Inferior parietal cortex (tissue), 1 donor: ENCODE measurements at regions not wholly inside any gene's neighbourhood (a gene's known extent, or its start where the extent isn't known, plus 50 kb on each side); places are given as distances from the start of the nearest gene placed in this dataset.

Source experiments
- DNase-seq: peaks from one replicate; pipeline ENCODE4 v3.0.0-alpha.2; 2016; ENCODE audit errors: extremely low spot score

- DNase-seq = no peak
Observed at GRCh38 chr10:21327289-21327993, 198.0 kb downstream of the SKIDA1 start.

GRCh38 chr10:21326594-21327288 is 198.7 kb downstream of the SKIDA1 start:
- DNase-seq = no peak

- DNase-seq = no peak
Observed at GRCh38 chr10:21318540-21319167, 206.8 kb downstream of the SKIDA1 start.

DNA sequence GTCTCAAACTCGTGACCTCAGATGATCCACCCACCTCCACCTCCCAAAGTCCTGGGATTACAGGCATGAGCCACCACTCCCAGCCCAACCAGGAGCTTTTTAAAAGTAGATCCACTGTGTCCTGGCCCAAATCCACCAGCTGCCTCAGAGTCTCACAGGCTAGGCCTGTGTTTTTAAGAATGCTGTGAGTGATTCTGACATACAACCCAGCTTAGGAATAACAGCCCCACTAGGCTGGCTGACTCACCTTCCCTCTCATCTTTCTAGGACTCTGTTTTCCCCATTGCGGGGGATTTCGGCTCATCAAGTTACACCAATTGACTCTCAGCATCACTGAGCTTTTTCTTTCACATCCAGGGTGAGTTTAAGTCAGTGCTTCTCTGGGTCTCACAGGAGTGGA is 207.6 kb downstream of the SKIDA1 start:
- DNase-seq = no peak

GRCh38 chr10:21315645-21316220 is 209.7 kb downstream of the SKIDA1 start:
- no peak for DNase-seq

DNA sequence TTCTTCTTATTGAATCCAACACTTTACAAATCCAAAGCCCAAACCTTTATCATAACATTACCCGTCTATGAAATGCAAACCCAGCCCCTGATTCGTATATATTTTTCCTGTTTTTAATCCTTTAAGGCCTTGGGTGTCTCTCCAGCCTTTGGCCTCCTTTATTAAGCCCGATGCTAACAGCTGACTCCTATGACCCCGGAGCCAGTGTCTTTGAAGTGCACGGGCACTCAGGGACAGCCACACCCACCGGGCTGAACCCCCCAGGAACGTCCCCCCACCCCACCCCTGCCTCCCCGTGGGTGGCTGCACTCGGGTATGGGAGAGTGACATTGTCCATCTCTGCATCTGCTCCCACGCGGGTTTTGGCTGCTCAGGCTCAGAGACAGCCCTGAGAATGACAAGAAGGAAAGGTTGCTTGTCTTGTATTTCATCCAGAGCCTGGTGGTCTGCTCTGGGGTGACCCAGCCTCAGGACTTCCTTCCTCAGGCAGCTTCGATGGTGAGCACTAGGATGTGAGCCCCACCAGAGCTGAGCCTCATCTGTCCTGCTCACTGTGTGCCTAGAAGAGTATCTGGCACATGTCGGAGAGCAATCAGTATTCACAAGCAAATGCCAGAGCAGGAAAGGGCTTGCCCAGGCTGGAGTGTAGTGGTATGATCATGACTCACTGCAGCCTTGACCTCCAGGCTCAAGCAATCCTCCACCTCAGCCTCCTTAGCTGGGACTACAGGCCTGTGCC is 210.4 kb downstream of the SKIDA1 start:
- no peak for DNase-seq

DNA sequence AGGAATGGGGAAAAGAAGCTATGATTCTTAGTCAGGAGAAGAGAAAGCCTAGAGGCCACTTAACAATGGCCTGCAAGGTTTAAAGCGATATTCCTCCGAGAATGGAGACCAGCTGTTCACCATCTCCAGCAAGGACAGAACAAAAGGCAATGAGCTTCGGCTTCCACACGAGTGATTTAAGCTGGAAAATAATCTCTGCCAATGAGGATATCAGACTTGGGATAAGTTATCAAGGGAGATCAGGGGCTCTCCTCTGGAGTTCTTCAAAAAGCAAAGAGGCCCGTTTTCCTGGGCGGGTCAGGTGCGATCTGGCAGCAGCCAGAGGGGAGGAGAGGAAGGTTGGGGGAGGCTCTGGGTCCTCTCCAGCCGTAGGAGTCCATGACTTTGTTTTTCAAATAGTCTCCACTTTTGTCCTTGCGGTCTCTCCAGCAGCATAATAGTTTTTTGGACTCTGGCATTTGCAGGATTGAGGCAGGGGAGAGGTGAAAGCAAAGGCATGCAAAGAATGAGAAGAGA is 211.3 kb downstream of the SKIDA1 start:
- no peak for DNase-seq

DNA sequence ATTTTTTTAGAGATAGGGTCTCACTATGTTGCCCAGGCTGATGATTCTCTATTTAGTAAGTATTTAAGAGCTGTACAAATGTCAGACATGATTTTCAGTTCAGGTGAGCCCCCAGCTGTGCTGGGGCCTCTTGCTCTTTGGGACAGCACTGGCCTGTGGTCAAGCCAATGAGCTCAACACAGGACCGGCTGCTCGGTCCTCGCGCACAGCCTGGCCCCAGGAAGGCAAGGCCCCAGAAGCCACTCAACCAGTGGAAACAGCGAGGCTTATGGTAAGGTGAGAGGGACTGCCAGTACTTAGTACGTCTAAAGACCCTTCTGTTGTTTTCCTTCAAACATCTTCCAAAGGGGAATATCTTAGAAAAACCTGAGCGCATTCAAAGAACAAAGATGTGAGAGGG is 211.8 kb downstream of the SKIDA1 start:
- no peak for DNase-seq

DNA sequence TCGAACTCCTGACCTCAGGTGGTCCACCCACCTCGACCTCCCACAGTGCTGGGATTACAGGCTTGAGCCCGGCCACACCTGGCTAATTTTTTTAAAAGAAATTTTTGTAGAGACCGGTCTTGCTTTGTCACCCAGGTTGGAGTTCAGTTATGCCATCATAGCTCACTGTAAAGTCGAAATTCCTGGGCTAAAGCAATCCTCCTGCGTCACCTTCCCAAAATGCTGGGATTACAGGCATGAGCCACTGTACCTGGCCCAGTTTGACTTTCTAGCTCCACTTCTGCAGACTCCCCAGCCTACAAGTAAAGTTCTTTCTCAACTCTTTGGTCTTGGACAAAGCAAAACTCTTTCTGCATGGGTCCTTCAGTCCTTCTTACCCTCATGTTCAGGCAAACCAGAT is 214.1 kb downstream of the SKIDA1 start:
- no peak for DNase-seq

DNA sequence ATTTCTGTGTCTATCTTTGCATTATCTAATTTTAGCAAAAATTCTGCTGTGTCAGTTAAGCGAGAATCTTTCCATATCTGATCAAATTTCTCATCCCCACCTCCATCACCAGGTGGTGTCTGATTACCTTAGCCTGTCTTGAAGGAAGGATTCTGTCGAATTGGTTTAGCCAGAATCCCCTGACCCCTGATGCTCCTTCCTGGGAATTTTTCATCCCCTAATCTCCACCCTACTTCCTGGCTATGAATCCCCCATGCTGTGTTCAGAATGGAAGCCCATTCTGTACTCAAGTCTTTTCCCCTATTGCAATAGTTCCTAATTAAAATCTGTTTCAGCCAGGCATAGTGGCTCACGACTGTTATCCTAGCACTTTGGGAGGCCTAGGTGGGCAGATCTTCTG is 216.1 kb downstream of the SKIDA1 start:
- DNase-seq = no peak

DNA sequence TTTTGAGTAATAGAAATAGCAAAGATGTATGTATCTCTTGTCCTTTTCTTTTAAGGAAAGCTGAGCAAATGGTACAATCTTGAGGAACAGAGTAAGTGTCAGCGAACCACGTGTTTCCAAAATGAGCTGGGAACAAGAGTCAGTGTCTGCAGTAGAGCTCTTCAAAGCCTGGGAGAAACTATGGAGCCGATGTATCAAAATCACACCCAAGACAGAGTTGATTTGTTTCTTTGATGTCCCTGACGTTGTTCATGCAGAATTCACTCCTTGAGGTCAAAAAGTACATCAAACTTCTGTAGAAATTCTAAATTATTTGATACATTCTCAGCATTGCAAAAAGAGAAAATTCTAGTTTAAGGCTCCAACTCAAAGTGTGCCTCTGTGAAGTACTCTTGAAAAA is 216.5 kb downstream of the SKIDA1 start:
- no peak for DNase-seq

DNA sequence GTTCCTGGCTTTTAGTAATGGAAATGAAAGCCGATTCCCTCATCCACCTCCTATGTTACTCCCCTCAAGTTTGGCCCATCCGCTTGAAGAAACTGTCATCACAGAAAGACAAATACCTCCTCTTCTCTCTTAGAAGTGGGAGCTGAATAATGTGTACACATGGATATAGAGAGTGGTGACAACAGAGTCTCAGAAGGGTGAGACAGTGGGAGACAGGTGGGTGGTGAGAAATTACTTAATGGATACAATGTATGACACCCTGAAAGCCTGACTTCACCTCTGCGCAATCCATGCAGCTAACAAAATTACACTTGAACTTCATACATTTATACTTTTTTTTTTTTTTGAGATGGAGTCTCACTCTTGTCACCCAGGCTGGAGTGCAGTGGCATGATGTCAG is 217.5 kb downstream of the SKIDA1 start:
- no peak for DNase-seq

DNA sequence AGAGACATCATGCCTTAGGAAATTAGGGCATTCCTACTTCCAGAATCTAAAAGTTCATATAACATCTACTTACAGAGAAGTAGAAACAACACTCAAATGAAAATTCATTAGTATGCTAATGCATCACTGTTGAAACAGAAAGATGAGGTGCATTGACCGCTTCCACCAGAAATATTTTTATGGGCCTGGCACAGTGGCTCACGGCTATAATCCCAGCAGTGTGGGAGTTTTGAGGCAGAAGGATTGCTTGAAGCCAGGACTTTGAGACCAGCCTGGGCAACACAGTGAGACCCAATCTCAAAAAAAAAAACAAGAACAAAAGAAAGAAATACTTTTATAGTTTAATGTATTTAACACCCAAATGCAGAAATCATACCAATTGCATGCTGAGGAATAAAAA is 220.9 kb downstream of the SKIDA1 start:
- no peak for DNase-seq

DNA sequence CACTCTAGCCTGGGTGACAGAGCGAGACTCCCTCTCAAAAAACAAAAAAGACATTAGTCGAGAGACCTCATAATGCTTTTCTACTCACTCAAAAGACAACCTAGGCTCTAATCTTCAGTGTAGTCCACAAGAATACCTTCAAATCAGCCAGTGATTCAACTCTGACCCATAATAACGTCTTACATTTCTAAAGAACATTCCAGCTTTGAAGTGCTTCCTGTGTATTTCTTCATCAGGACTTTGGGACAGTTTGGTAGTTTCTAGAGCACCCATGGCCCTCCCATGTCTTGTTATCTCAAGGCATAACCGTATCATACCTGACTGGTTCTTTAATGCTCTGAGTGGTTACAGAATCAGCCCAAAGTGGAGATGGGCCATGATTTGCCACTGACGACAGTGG is 221.3 kb downstream of the SKIDA1 start:
- no peak for DNase-seq

DNA sequence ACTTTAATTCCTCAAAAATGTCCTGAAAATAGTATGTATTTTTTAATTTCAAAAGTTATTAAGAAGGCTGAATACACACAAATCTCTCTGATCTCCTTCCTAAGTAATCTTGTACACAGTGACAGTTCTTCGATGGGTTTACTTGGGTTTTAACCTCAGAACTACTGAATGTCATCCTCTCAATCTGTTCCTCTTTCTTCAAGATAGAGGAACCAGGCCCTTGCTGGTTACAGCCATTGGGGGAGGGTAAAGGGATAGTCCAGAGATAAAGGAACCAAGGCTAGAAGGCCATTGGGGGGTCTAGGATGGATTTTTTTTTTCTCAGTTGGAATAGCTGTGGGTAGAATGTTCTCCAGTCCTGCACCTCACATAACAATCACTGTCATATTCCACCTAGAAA is 224.9 kb downstream of the SKIDA1 start:
- DNase-seq = no peak

DNA sequence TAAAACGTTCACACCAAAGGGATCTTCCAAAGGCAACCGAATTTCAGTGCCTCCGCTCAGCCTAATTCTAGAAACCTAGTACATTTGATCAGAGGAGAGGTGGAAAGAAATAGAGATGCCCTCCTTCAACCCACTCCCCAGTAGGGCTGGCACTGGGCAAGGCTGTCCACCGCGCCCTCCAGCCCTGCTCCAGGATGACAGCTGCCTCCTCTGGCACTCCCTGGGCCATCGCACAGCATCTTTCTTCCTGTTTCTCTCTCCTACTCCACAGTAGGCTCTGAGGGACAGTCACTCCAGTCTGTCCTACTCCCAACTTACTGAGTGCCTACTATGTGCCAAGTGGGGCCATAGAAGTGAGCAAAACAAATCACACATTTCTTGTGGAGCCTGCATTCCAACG is 226.2 kb downstream of the SKIDA1 start:
- no peak for DNase-seq

GRCh38 chr10:21298701-21299100 is 226.8 kb downstream of the SKIDA1 start:
- no peak for DNase-seq

DNA sequence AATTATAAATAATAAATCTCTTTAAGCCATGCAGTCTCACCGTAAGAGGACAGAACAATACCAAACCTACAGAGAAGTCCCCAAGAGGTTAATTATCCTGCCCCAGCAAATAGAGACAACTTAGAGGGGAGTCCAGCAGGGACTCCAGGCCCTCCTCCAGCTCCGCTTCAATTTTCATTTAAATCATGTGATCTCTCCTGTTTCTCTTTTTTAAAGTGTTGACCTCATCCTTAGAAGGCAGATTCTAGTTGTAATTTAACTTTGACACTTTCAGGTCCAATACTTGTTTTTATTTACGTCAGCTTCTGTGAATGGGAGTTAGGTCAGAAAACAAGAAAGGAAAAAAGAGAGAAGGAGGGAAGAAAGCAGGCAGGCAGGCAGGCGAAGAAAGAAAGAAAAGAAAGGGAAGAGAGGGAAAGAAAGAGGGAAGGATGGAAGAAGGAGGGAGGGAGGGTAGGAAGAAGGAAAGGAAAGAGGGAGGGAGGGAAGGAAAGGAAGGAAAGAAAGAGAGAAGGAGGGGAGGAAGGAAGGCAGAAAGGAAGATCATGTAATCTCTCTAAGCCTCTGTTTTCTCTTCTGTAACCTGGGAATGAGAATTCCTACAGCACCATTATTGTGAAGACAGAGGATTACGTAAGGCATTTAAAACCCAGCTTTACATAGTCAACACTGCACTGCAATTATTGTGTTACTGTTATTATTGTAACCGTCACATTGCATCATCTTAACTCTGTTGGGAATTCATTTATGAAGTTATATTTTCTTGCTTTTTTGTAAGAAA is 227.7 kb downstream of the SKIDA1 start:
- no peak for DNase-seq

- DNase-seq = no peak
Observed at GRCh38 chr10:21296575-21297355, 228.7 kb downstream of the SKIDA1 start.
